NCI-H2196 (cell line): ENCODE measurements at regions not wholly inside any gene's neighbourhood (a gene's known extent, or its start where the extent isn't known, plus 50 kb on each side); places are given as distances from the start of the nearest gene placed in this dataset.
"Not testable (repeated sequence)": the region's sequence is repeated elsewhere in the genome, so short reads cannot be mapped to it uniquely, and the experiment has no call there.

Experiments
- DNase-seq: peaks from one replicate; lab custom pipeline; 2025; ENCODE audit not compliant: unreplicated experiment; lab: John Stamatoyannopoulos, UW

GRCh38 chr1:64318428-64318827, 115.0 kb downstream of the UBE2U start:
- no peak for DNase-seq

GRCh38 chr1:64320007-64320406, 116.6 kb downstream of the UBE2U start:
- no peak for DNase-seq

- no peak for DNase-seq
Observed at GRCh38 chr1:64320470-64320869, 117.0 kb downstream of the UBE2U start.

- DNase-seq: no peak
Observed at GRCh38 chr1:64320922-64321614, 117.6 kb downstream of the UBE2U start.

GRCh38 chr1:64323054-64323453, 119.6 kb downstream of the UBE2U start:
- DNase-seq: no peak

- no peak for DNase-seq
Observed at GRCh38 chr1:64323882-64324281, 120.5 kb downstream of the UBE2U start.

GRCh38 chr1:64325856-64326255, 122.4 kb downstream of the UBE2U start:
- DNase-seq: no peak

GRCh38 chr1:64327119-64327518, 123.7 kb downstream of the UBE2U start:
- DNase-seq: no peak

GRCh38 chr1:64328193-64328592, 124.8 kb downstream of the UBE2U start:
- no peak for DNase-seq

GRCh38 chr1:64330839-64331238, 127.4 kb downstream of the UBE2U start:
- DNase-seq: no peak

- DNase-seq: no peak
Observed at GRCh38 chr1:64335636-64336035, 132.2 kb downstream of the UBE2U start.

- DNase-seq: no peak
Observed at GRCh38 chr1:64337475-64337874, 132.5 kb upstream of the CACHD1 start.

GRCh38 chr1:64337926-64338325, 132.0 kb upstream of the CACHD1 start:
- no peak for DNase-seq

- no peak for DNase-seq
Observed at GRCh38 chr1:64340361-64340760, 129.6 kb upstream of the CACHD1 start.

- DNase-seq: peak; percentile 75
Observed at GRCh38 chr1:64343105-64343822, 126.7 kb upstream of the CACHD1 start.

GRCh38 chr1:64343823-64344190, 126.1 kb upstream of the CACHD1 start:
- DNase-seq: peak; percentile 75

- DNase-seq: no peak
Observed at GRCh38 chr1:64348270-64348960, 121.5 kb upstream of the CACHD1 start.

- DNase-seq: no peak
Observed at GRCh38 chr1:64348961-64349648, 120.8 kb upstream of the CACHD1 start.

GRCh38 chr1:64355534-64355933, 114.4 kb upstream of the CACHD1 start:
- DNase-seq: not testable (repeated sequence)

GRCh38 chr1:64356636-64357256, 113.2 kb upstream of the CACHD1 start:
- DNase-seq: no peak

- no peak for DNase-seq
Observed at GRCh38 chr1:64357422-64357821, 112.5 kb upstream of the CACHD1 start.
